Brain microvascular endothelial cell (primary cell): ENCODE measurements at regions not wholly inside any gene's neighbourhood (a gene's known extent, or its start where the extent isn't known, plus 50 kb on each side); places are given as distances from the start of the nearest gene placed in this dataset.
A peak's percentile ranks its signal among the peaks of the same experiment; 100 is the strongest.

Source experiments
- DNase-seq: peaks from one replicate; pipeline ENCODE4 v3.0.0-alpha.2; 2020
- H3K27ac ChIP-seq: fragments of 250-450 bp; sonication (Bioruptor Pico); 2 replicates; pipeline ENCODE4 v1.5.1; 2020; ENCODE audit warnings: mild to moderate bottlenecking, moderate library complexity
- H3K27me3 ChIP-seq: fragments of 250-450 bp; sonication (Bioruptor Pico); replicated peaks from 2 replicates; pipeline ENCODE4 v1.5.1; 2020; ENCODE audit warnings: mild to moderate bottlenecking
- H3K36me3 ChIP-seq: fragments of 250-450 bp; sonication (Bioruptor Pico); replicated peaks from 2 replicates; pipeline ENCODE4 v1.5.1; 2020; ENCODE audit warnings: mild to moderate bottlenecking
- H3K4me3 ChIP-seq: 2 replicates; pipeline ENCODE4 v1.5.1; 2011; ENCODE audit warnings: low read depth, mild to moderate bottlenecking, control low read depth, low read length, moderate library complexity
- CTCF ChIP-seq: IDR thresholded peaks from 2 replicates; pipeline ENCODE4 v1.5.1; 2011; ENCODE audit warnings: low read depth, mild to moderate bottlenecking, moderate library complexity, low read length, control low read depth, inconsistent platforms; ENCODE audit errors: missing control alignments
- in situ Hi-C: cut with HindIII; loops from 2 replicates; pipeline ENCODE4 v1.10.0; 2017; ENCODE audit warnings: low sequenced_read_pairs, low pct_ligation_motif_present

- DNase-seq, result no peak
- TF ChIP-seq CTCF, result no peak
Measured at GRCh38 chr17:59511726-59512125, 53.7 kb upstream of the DHX40 start.

GRCh38 chr17:59512844-59513385 is 52.5 kb upstream of the DHX40 start:
- Histone ChIP-seq H3K4me3 (no peak overlapping the region), H3K36me3 (no peaks in the 10 kb centered on the region), H3K27me3 (no peaks in the 10 kb centered on the region), H3K27ac (no peak overlapping the region)
- DNase-seq, result no peak
- in situ Hi-C loops, result no loop called here
- TF ChIP-seq CTCF, result no peak

More at GRCh38 chr17:59511726-59512125, 53.7 kb upstream of the DHX40 start:
- H3K27me3 ChIP-seq, result no peaks in the 10 kb centered on the region
- no peaks in the 10 kb centered on the region for H3K36me3 ChIP-seq
- no peak overlapping the region for H3K4me3 ChIP-seq
- in situ Hi-C loops, result no loop called here
- no peak overlapping the region for H3K27ac ChIP-seq

GRCh38 chr17:59513934-59514841 is 51.2 kb upstream of the DHX40 start:
- peak; percentile 46 for DNase-seq
- no peaks in the 10 kb centered on the region for H3K27me3 ChIP-seq
- no peak for TF ChIP-seq CTCF
- H3K4me3 ChIP-seq, result no peak overlapping the region
- in situ Hi-C loops, result no loop called here
- H3K27ac ChIP-seq, result no peak overlapping the region
- no peaks in the 10 kb centered on the region for H3K36me3 ChIP-seq
